RWPE2 (cell line): ENCODE measurements at regions not wholly inside any gene's neighbourhood (a gene's known extent, or its start where the extent isn't known, plus 50 kb on each side); places are given as distances from the start of the nearest gene placed in this dataset.

Experiments used
- ATAC-seq: fragments of 200-7000 bp; cut with Tn5 transposase; 3 replicates; pipeline ENCODE4 v1.9.1; 2021; ENCODE audit warnings: low read depth
- DNase-seq: peaks from one replicate; pipeline ENCODE4 v3.0.0-alpha.2; 2020; ENCODE audit warnings: low spot score
- H3K27ac ChIP-seq: fragments of 450-650 bp; 2 replicates; pipeline ENCODE4 v1.5.1; 2017; ENCODE audit warnings: mild to moderate bottlenecking; ENCODE audit not compliant: poor library complexity, severe bottlenecking
- H3K27me3 ChIP-seq: fragments of 250-450 bp; sonication (Bioruptor Pico); 2 replicates; pipeline ENCODE4 v1.5.1; 2021; ENCODE audit warnings: mild to moderate bottlenecking, moderate library complexity; ENCODE audit not compliant: insufficient read depth, poor library complexity, severe bottlenecking
- H3K36me3 ChIP-seq: fragments of 250-450 bp; sonication (Bioruptor Pico); 2 replicates; pipeline ENCODE4 v1.5.1; 2020; ENCODE audit warnings: low read depth, mild to moderate bottlenecking, moderate library complexity
- H3K4me1 ChIP-seq: fragments of 250-450 bp; sonication (Bioruptor Pico); 2 replicates; pipeline ENCODE4 v1.5.1; 2021; ENCODE audit warnings: mild to moderate bottlenecking, moderate library complexity; ENCODE audit not compliant: insufficient read depth, poor library complexity, severe bottlenecking
- H3K4me3 ChIP-seq: fragments of 250-450 bp; sonication (Bioruptor Pico); 2 replicates; pipeline ENCODE4 v1.5.1; 2021; ENCODE audit warnings: mild to moderate bottlenecking, moderate library complexity; ENCODE audit not compliant: severe bottlenecking
- H3K9me3 ChIP-seq: fragments of 250-450 bp; sonication (Bioruptor Pico); 2 replicates; pipeline ENCODE4 v1.5.1; 2021; ENCODE audit warnings: mild to moderate bottlenecking, moderate library complexity; ENCODE audit not compliant: severe bottlenecking
- TF ChIP-seq, protein P1 (sequence below): fragments of 450-650 bp; IDR thresholded peaks from one replicate; pipeline ENCODE4 v1.5.1; 2017; ENCODE audit warnings: mild to moderate bottlenecking, moderate library complexity; ENCODE audit not compliant: poor library complexity, severe bottlenecking

DNA sequence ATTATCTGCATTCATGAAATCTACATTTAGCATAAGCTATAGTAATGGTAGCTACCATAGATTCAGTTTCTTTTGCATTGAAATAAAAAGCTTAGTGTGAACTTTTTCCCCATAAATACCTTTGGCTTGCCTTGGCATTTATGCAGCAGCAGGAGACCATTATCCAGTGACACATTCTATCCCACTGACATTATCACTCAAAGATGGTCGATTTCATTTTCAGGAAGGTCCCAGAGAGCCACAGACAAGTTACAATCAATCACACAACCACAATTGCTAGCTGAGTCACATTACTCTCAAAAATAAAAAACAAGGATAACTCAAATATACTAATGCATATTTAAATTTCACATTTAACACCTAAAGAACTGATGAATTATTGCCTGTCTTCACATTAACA, 512.7 kb upstream of the CDH2 start:
- DNase-seq (no peak), ATAC-seq (no peak)
- H3K9me3 ChIP-seq = no peaks in the 10 kb centered on the region
- no peak overlapping the region for H3K27ac ChIP-seq
- H3K27me3 ChIP-seq = no peaks in the 10 kb centered on the region
- H3K36me3 ChIP-seq = no peaks in the 10 kb centered on the region
- no peaks in the 10 kb centered on the region for H3K4me1 ChIP-seq
- TF ChIP-seq, protein P1, sequence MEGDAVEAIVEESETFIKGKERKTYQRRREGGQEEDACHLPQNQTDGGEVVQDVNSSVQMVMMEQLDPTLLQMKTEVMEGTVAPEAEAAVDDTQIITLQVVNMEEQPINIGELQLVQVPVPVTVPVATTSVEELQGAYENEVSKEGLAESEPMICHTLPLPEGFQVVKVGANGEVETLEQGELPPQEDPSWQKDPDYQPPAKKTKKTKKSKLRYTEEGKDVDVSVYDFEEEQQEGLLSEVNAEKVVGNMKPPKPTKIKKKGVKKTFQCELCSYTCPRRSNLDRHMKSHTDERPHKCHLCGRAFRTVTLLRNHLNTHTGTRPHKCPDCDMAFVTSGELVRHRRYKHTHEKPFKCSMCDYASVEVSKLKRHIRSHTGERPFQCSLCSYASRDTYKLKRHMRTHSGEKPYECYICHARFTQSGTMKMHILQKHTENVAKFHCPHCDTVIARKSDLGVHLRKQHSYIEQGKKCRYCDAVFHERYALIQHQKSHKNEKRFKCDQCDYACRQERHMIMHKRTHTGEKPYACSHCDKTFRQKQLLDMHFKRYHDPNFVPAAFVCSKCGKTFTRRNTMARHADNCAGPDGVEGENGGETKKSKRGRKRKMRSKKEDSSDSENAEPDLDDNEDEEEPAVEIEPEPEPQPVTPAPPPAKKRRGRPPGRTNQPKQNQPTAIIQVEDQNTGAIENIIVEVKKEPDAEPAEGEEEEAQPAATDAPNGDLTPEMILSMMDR = no peak
- no peak overlapping the region for H3K4me3 ChIP-seq

DNA sequence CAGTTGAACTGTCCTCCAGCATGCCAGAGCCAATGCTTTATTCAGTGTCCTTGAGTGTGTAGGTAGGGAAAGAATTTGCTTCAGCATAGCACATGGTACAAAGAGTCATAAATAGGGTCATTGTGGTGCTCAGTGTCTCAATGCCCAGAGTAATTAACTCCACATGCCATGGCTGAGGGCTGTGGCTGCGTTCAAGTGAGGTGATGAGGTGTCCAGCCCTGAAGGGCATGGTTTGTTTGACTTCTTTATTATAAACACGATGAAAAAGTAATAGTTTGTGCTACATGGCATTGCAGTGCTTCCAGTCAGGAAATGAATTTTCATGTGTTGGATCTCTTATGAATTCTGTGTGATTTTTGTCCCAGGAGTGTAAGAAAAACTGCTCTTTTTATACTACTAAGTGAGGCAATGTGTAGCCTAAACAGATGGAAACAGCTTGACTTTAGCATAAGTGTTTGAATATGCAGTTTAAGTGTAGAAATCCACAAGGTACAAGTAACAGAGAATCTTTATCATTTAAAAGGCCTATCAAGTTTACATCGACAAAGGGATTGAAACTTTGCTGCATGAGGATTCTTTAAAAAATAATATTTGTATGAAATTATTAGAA, 507.9 kb upstream of the CDH2 start:
- H3K4me1 ChIP-seq = no peaks in the 10 kb centered on the region
- no peaks in the 10 kb centered on the region for H3K27me3 ChIP-seq
- DNase-seq (no peak), ATAC-seq (no peak)
- TF ChIP-seq, protein P1 = no peak
- no peak overlapping the region for H3K27ac ChIP-seq
- H3K9me3 ChIP-seq = no peaks in the 10 kb centered on the region
- H3K36me3 ChIP-seq = no peaks in the 10 kb centered on the region
- H3K4me3 ChIP-seq = no peak overlapping the region

DNA sequence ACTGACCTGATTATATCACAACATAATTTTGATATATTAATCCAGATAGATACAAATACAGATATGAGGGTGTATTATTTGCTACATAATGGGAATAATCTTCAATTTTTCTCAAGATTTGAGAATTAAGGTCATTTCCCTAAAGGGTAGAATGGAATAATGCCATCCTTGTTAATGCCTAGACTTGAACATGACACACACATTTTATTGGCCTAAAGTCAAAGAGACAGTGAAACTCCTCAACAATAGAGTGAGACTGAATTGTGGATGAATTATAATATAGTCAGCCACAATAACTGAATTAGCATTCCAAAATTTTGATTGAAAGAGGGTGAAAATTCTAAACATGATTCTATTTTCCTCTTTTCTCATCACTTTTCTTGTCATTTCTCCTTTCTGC, 506.0 kb upstream of the CDH2 start:
- DNase-seq = no peak
- Histone ChIP-seq H3K9me3 (no peaks in the 10 kb centered on the region), H3K4me3 (no peak overlapping the region), H3K27me3 (no peaks in the 10 kb centered on the region), H3K27ac (no peak overlapping the region), H3K36me3 (no peaks in the 10 kb centered on the region), H3K4me1 (no peaks in the 10 kb centered on the region)
- no peak for ATAC-seq
- TF ChIP-seq, protein P1 = no peak

DNA sequence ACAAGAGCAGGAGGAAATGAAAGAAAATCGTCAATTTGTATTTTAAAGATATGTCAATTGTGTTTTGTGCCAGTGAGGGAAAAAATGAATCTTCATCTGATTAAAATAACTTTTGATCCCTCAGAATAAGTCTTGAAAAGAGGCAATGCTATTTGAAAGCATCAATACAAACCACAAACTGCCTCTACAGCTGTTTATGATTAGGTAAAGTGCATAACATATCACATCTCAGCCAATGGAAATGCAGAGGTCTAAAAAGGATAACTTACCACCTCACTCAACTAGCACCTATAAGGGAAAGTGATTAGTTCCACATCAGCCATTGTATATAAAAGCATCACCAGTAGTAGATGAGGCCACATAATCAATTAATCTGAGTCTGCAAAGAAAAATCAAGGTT, 492.2 kb upstream of the CDH2 start:
- H3K4me1 ChIP-seq = no peaks in the 10 kb centered on the region
- no peaks in the 10 kb centered on the region for H3K9me3 ChIP-seq
- TF ChIP-seq, protein P1 = no peak
- ATAC-seq = no peak
- no peak overlapping the region for H3K27ac ChIP-seq
- no peaks in the 10 kb centered on the region for H3K27me3 ChIP-seq
- no peak overlapping the region for H3K4me3 ChIP-seq
- no peak for DNase-seq
- no peaks in the 10 kb centered on the region for H3K36me3 ChIP-seq

DNA sequence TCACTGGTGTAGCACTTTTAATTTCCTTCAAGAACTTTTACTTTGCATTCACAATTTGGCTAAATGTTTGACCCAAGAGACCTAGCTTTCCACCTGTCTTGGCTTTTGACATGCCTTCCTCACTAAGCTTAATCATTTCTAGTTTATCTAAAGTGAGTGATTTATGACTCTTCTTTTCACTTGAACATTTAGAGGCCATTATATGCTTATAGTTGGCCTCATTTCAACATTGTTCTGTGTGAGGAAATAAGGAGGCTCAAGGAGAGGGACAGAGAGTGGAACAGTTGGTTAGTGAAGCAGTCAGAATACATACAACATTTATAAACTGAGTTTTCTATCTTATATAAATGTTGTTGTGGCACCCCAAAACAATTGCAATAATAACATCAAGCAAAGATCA, 489.3 kb upstream of the CDH2 start:
- Histone ChIP-seq H3K4me3 (no peak overlapping the region), H3K27me3 (no peaks in the 10 kb centered on the region), H3K27ac (no peak overlapping the region), H3K9me3 (no peaks in the 10 kb centered on the region), H3K4me1 (no peaks in the 10 kb centered on the region), H3K36me3 (no peaks in the 10 kb centered on the region)
- ATAC-seq (no peak), DNase-seq (no peak)
- TF ChIP-seq, protein P1 = no peak
